ENCODE measurements at regions not wholly inside any gene's neighbourhood (a gene's known extent, or its start where the extent isn't known, plus 50 kb on each side); places are given as distances from the start of the nearest gene placed in this dataset.
"Not testable (repeated sequence)": the region's sequence is repeated elsewhere in the genome, so short reads cannot be mapped to it uniquely, and the experiment has no call there.

DNA sequence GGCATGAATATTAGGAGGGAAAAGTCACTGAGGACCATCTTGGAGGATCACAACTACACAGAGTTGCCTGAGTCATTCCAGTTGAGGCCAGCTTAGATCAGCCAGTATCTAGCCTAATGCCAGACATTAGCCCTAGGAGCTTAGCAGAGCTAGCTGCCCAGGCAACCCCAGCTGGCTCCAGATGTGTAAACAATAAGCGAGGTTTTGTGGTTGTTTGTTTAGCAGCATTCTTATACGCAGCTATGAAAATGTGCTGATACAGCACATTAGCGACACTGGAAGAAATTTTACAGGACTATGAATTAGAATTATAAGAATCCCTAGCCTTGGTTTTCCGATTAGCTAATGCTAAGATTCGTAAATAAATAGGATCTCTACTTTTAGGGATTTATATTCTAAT is 59.3 kb downstream of the BTBD3 start:
- intact Hi-C loops (cut with micrococcal nuclease): no loop called here

DNA sequence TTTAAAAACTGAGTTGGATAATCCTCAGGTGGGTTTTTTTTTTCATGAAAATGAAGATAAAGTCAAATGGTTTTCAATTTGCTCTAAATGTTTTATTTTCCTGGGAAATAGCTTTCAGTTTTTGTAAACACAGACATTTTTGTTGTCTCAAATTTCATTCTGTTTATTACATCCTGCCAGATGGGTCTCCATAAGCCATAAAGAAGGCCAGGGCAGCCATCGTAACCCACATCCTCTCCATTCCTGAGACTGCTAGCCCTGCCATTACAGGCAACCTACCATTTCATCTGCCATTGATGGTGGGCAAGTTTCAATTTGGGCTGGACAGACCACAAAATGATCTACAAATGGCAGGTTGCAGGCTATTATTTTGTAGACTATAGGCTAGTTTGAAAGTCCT is 60.8 kb downstream of the BTBD3 start:
- intact Hi-C loops (cut with micrococcal nuclease): no loop called here

DNA sequence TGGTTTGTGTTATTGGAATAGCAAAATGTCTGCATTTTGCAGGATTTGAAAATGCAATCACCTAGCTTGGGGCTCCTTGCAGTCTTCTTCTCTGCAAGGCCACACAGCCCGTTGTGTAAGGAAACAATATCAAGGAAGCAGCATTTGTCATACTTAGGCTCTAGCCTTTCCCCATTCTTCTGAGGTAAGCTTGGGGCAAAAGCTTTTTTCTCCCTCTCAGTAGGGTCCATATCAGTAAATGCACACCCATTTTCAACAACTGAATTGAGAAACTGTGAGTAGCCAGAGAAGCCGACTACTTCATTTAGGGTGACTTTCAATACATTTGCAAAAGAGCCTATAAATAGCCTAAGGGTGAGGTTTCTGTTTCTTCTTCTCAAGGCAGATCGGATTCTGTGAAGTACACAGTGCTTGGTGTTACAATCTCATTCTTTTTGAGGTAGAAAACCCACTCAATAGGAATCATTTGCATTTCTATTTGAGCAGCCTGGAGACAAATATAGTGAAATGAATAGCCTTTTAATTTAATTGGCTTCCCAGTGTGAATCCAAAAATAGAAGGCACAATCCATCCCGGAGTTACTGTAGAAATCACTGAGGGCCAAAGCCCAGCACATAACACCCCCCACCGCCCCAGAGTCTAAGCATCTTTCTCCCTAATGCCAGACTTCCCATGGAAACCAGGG is 61.8 kb downstream of the BTBD3 start:
- intact Hi-C loops (cut with micrococcal nuclease): no loop called here

DNA sequence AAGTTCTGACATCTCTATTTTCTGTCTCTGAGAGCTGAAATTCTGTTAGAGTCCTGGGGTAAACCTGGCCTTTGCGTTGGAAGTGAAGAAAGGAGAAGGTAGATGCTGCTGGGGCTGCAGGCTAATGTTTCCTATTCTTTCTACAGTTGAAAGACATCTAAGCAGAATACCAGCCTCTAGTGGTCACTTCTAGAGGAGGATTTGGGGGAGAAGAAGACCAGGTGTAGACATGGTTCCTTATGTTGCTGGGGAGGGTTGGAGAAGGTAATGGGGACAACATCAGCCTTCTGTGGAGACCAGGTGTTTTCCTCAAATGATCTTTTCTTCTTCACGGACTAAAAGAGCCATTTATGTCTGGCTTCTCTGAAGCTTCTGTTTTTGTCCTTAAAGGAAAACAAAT is 62.6 kb downstream of the BTBD3 start:
- intact Hi-C loops (cut with micrococcal nuclease): no loop called here

GRCh38 chr20:11981366-11981947 is 63.8 kb downstream of the BTBD3 start:
- intact Hi-C loops (cut with micrococcal nuclease): no loop called here

DNA sequence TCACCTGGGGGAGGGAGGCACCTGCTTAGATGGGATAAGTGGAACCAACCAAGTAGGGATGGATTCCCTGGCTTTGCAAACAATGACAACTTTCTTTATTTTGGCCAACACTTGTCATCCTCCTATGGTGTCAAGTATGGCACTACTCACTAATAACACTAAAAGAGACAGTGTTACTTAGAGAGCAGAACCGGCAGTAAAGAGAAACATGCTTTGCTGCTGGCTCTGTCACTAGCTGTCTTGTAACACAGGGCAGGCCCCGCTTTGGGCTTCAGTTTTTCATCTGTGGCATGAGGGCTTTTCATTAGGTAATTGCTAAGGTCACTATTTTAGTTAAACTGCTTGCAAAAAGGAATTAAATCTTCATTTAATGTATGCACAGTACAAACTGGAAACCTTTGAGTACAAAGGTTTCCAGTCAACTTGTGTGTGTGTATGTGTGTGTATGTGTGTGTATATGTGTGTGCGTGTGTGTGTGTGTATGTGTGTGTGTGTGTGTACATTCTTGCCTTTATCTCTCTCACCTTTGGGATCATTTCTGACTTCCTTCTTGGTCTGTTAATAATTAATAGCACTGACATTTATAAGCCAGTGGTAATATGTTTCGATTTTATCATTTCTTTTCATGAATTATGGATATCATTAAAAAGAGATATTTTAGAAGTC is 64.7 kb downstream of the BTBD3 start:
- intact Hi-C loops (cut with micrococcal nuclease): no loop called here

- intact Hi-C loops (cut with micrococcal nuclease): no loop called here
These were observed 65.3 kb downstream of the BTBD3 start for GRCh38 chr20:11982955-11983470.

GRCh38 chr20:11986954-11987353 is 69.3 kb downstream of the BTBD3 start:
- intact Hi-C loops (cut with micrococcal nuclease): no loop called here

DNA sequence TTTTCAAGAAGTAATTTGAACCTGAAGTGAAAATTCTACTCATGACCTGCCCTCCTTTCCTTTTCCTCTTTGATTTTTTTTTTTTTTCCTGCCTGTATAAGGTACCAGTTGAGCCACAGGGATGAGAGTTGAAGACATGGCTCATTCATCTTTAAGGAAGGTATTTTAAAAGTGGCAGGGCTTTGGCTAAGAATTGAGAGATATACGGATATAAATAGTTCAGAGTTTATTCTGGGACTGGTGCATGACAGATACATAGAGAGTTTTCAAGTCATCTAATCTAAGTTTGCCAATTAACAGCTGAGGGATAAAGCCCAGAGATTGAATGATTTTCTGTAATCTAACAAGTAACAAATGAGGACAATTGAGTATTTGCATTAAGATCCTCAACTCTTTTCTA is 69.8 kb downstream of the BTBD3 start:
- intact Hi-C loops (cut with micrococcal nuclease): no loop called here

- intact Hi-C loops (cut with micrococcal nuclease): no loop called here
These were observed 71.5 kb downstream of the BTBD3 start for GRCh38 chr20:11989018-11989771.

DNA sequence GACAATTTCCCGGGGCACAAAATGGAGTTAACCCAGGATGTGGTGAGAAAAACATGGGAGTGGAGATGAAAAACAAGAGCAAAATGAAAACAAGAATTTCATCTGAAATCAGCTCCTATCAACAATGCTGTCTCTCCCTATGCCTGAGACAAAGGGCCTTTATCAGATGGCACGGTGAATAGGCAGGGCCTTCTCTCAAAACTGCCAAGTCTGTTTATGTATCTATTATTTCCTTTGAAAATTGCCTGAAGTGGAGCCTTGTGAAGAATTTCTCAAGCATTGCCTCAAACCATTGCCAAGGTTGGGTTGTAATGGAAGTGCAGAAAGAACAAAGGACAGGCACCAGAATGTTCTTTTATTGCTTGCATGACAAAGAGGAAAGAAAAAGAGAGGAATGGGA is 74.7 kb downstream of the BTBD3 start:
- intact Hi-C loops (cut with micrococcal nuclease): no loop called here

- intact Hi-C loops (cut with micrococcal nuclease): no loop called here
These were observed 76.3 kb downstream of the BTBD3 start for GRCh38 chr20:11993886-11994461.

GRCh38 chr20:11995805-11996567 is 78.3 kb downstream of the BTBD3 start:
- intact Hi-C loops (cut with micrococcal nuclease): no loop called here

DNA sequence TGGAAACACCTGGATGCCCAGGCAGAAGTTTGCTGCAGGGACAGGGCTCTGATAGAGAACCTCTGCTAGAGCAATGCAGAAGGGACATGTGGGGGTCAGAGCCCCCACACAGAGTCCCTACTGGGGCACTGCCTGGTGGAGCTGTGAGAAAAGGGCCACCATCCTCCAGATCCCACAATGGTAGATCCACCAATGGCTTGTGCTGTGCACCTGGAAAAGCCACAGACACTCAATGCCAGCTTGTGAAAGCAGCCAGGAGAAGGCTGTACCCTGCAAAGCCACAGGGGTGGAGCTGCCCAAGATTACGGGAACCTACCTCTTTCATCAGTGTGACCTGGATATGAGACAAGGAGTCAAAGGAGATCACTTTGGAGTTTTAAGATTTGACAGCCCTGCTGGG is 87.1 kb downstream of the BTBD3 start:
- intact Hi-C loops (cut with micrococcal nuclease): not testable (repeated sequence)

GRCh38 chr20:12012241-12013222 is 94.8 kb downstream of the BTBD3 start:
- intact Hi-C loops (cut with micrococcal nuclease): loop anchor here (10.0 kb wide), 1 partner anchor 1092 kb away; no protein-coding TSS in a partner anchor

DNA sequence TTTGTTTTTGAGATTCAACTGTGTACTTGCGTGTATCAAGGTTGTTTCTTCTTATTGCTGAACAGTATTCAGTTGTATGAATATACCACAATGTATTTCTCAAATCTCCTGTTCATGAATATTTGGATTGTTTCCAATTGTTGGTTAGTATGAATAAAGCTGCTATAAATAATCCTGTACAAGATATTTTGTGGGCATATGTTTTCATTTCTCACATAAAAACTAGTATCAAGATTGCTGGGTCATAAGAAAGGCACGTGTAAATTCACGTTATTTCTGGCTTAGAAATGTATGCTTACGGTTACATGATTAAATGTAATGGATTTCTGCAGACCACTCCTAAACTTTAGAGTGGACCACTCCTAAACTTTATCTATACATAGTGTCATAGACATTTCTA is 96.6 kb downstream of the BTBD3 start:
- intact Hi-C loops (cut with micrococcal nuclease): loop anchor here (10.0 kb wide), 1 partner anchor 1091 kb away; no protein-coding TSS in a partner anchor

- intact Hi-C loops (cut with micrococcal nuclease): loop anchor here (10.0 kb wide), 1 partner anchor 1090 kb away; no protein-coding TSS in a partner anchor
These were observed 97.0 kb downstream of the BTBD3 start for GRCh38 chr20:12014736-12015135.

GRCh38 chr20:12016291-12016690 is 98.6 kb downstream of the BTBD3 start:
- intact Hi-C loops (cut with micrococcal nuclease): loop anchor here (10.0 kb wide), 1 partner anchor 1089 kb away; no protein-coding TSS in a partner anchor

DNA sequence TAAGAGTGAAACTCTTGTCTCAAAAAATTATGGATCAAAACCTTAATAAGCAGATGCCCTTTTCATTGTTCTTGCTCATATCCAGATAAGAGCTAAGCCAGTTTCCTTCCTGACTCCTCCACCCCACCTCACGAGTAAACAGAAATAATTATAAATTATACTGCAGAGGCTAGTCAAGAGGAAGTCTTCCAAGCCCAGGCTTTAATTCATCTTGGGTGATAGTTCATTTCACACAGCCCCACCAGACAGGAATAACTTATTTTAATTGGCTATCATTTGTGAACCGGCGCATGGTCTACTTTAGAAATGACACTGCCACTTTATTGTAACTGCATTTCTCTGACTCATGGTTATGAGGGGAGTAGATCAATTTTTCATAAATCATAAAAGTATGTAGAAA is 102.0 kb downstream of the BTBD3 start:
- intact Hi-C loops (cut with micrococcal nuclease): loop anchor here (10.0 kb wide), 1 partner anchor 1085 kb away; no protein-coding TSS in a partner anchor
